H9 (cell line): ENCODE measurements at regions not wholly inside any gene's neighbourhood (a gene's known extent, or its start where the extent isn't known, plus 50 kb on each side); places are given as distances from the start of the nearest gene placed in this dataset.
A peak's percentile ranks its signal among the peaks of the same experiment; 100 is the strongest.

Experiments
- DNase-seq: peaks from one replicate; pipeline ENCODE4 v3.0.0-alpha.2; 2017
- H2AFZ ChIP-seq: one replicate; pipeline ENCODE4 v1.6.1; 2013; ENCODE audit warnings: mild to moderate bottlenecking, low read length, control low read depth, moderate library complexity
- H2AK5ac ChIP-seq: 2 replicates; pipeline ENCODE4 v1.6.1; 2013; ENCODE audit warnings: low read length, control low read depth, mixed read lengths; ENCODE audit not compliant: insufficient read length
- H2BK120ac ChIP-seq: one replicate; pipeline ENCODE4 v1.6.1; 2013; ENCODE audit warnings: low read depth, mild to moderate bottlenecking, low read length, control low read depth, inconsistent platforms; ENCODE audit not compliant: poor library complexity, severe bottlenecking
- H2BK12ac ChIP-seq: 2 replicates; pipeline ENCODE4 v1.6.1; 2013; ENCODE audit warnings: low read length, control low read depth, mixed read lengths, low read depth; ENCODE audit not compliant: insufficient read length
- H2BK15ac ChIP-seq: 2 replicates; pipeline ENCODE4 v1.6.1; 2013; ENCODE audit warnings: low read depth, low read length, control low read depth
- H2BK20ac ChIP-seq: one replicate; pipeline ENCODE4 v1.6.1; 2013; ENCODE audit warnings: low read depth, mild to moderate bottlenecking, low read length, control low read depth, inconsistent platforms; ENCODE audit not compliant: poor library complexity, severe bottlenecking
- H2BK5ac ChIP-seq: 2 replicates; pipeline ENCODE4 v1.6.1; 2013; ENCODE audit warnings: low read length, control low read depth, mixed read lengths; ENCODE audit not compliant: insufficient read length
- H3K14ac ChIP-seq: 2 replicates; pipeline ENCODE4 v1.6.1; 2013; ENCODE audit warnings: low read length, control low read depth; ENCODE audit not compliant: insufficient read depth
- H3K18ac ChIP-seq: 2 replicates; pipeline ENCODE4 v1.6.1; 2013; ENCODE audit warnings: low read depth, mild to moderate bottlenecking, mixed read lengths, low read length, control low read depth; ENCODE audit not compliant: insufficient read length
- H3K23ac ChIP-seq: 2 replicates; pipeline ENCODE4 v1.6.1; 2013; ENCODE audit warnings: low read length, control low read depth, mixed read lengths, low read depth; ENCODE audit not compliant: insufficient read length
- H3K23me2 ChIP-seq: 2 replicates; pipeline ENCODE4 v1.6.1; 2013; ENCODE audit warnings: low read depth, mild to moderate bottlenecking, mixed read lengths, low read length, control low read depth; ENCODE audit not compliant: insufficient read length, poor library complexity, severe bottlenecking
- H3K27ac ChIP-seq: 2 replicates; pipeline ENCODE4 v1.5.1; 2013; ENCODE audit warnings: low read length, control low read depth, mixed read lengths, low read depth; ENCODE audit not compliant: insufficient read length
- H3K27me3 ChIP-seq: 2 replicates; pipeline ENCODE4 v1.6.1; 2013; ENCODE audit warnings: low read length, control low read depth, inconsistent platforms; ENCODE audit not compliant: insufficient read depth
- H3K4ac ChIP-seq: 2 replicates; pipeline ENCODE4 v1.6.1; 2013; ENCODE audit warnings: low read depth, mild to moderate bottlenecking, control low read depth, inconsistent platforms, low read length, moderate library complexity
- H3K4me1 ChIP-seq: 2 replicates; pipeline ENCODE4 v1.6.1; 2013; ENCODE audit warnings: low read length, control low read depth, inconsistent platforms; ENCODE audit not compliant: insufficient read depth
- H3K4me2 ChIP-seq: 2 replicates; pipeline ENCODE4 v1.6.1; 2013; ENCODE audit warnings: low read length, control low read depth, mixed read lengths; ENCODE audit not compliant: insufficient read length, insufficient read depth
- H3K56ac ChIP-seq: 2 replicates; pipeline ENCODE4 v1.6.1; 2013; ENCODE audit warnings: low read depth, mild to moderate bottlenecking, mixed read lengths, low read length, control low read depth; ENCODE audit not compliant: insufficient read length
- H3K79me1 ChIP-seq: 2 replicates; pipeline ENCODE4 v1.6.1; 2013; ENCODE audit warnings: low read depth, mild to moderate bottlenecking, moderate library complexity, low read length, control low read depth, inconsistent platforms; ENCODE audit not compliant: insufficient read depth, poor library complexity, severe bottlenecking
- H3K79me2 ChIP-seq: 2 replicates; pipeline ENCODE4 v1.6.1; 2013; ENCODE audit warnings: low read length, control low read depth, inconsistent platforms; ENCODE audit not compliant: insufficient read depth
- H3K9ac ChIP-seq: 2 replicates; pipeline ENCODE4 v1.6.1; 2013; ENCODE audit warnings: low read length, control low read depth, mixed read lengths; ENCODE audit not compliant: insufficient read length; ENCODE audit errors: extremely low read depth
- H3K9me3 ChIP-seq: one replicate; pipeline ENCODE4 v1.6.1; 2013; ENCODE audit warnings: low read depth, low read length, inconsistent platforms; ENCODE audit not compliant: control insufficient read depth
- H3T11ph ChIP-seq: one replicate; pipeline ENCODE4 v1.6.1; 2013; ENCODE audit warnings: mild to moderate bottlenecking, low read length, control low read depth, inconsistent platforms
- H4K20me1 ChIP-seq: one replicate; pipeline ENCODE4 v1.6.1; 2013; ENCODE audit not compliant: control insufficient read depth, insufficient read length, insufficient read depth
- H4K5ac ChIP-seq: 2 replicates; pipeline ENCODE4 v1.6.1; 2013; ENCODE audit warnings: low read depth, mild to moderate bottlenecking, mixed read lengths, low read length, control low read depth; ENCODE audit not compliant: insufficient read length
- H4K8ac ChIP-seq: replicated peaks from 2 replicates; pipeline ENCODE4 v1.6.1; 2013; ENCODE audit warnings: low read length, control low read depth, mixed read lengths, low read depth; ENCODE audit not compliant: insufficient read length
- H4K91ac ChIP-seq: 2 replicates; pipeline ENCODE4 v1.6.1; 2013; ENCODE audit warnings: low read depth, mild to moderate bottlenecking, moderate library complexity, mixed read lengths, low read length, control low read depth; ENCODE audit not compliant: insufficient read length
- H3K27ac Mint-ChIP-seq, 3 experiments: 2 replicates in 2 of 3; 3 replicates in 1 of 3; pipeline ENCODE4 v1.8.0; 2020 to 2021; ENCODE audit warnings: mixed read lengths in 3 of 3, mild to moderate bottlenecking in 1 of 3, moderate library complexity in 1 of 3
- H3K27me3 Mint-ChIP-seq: 2 replicates; pipeline ENCODE4 v1.8.0; 2021; ENCODE audit warnings: low read depth, mild to moderate bottlenecking, moderate library complexity, mixed read lengths
- H3K36me3 Mint-ChIP-seq, 3 experiments: 2 replicates in 2 of 3; 3 replicates in 1 of 3; pipeline ENCODE4 v1.8.0; 2020 to 2021; ENCODE audit warnings: low read depth in 3 of 3, mixed read lengths in 3 of 3; ENCODE audit not compliant: insufficient read depth in 1 of 3
- H3K4me1 Mint-ChIP-seq, 2 experiments: 2 replicates each; pipeline ENCODE4 v1.8.0; 2020; ENCODE audit warnings: mixed read lengths in 2 of 2
- H3K4me3 Mint-ChIP-seq, 2 experiments: 2 replicates in 1 of 2; 3 replicates in 1 of 2; pipeline ENCODE4 v1.8.0; 2020 to 2021; ENCODE audit warnings: mild to moderate bottlenecking in 2 of 2, mixed read lengths in 2 of 2, moderate library complexity in 1 of 2
- H3K9me3 Mint-ChIP-seq, 2 experiments: 2 replicates in 1 of 2; 3 replicates in 1 of 2; pipeline ENCODE4 v1.8.0; 2020; ENCODE audit warnings: mild to moderate bottlenecking in 2 of 2, mixed read lengths in 2 of 2, moderate library complexity in 1 of 2
- WGBS: extraction: QIAGEN DNeasy Blood & Tissue Kit; methylation state at CpG from one replicate; pipeline ENCODE4 v1.1.7; 2013; ENCODE audit warnings: missing lambda C conversion rate, low lambda C conversion rate, mixed read lengths; ENCODE audit not compliant: insufficient read length; ENCODE audit errors: extremely low coverage; 5-methylcytosine and 5-hydroxymethylcytosine counted together
- TF ChIP-seq, protein P1 (sequence below): fragments of 200-600 bp; sonication (generic); conservative IDR thresholded peaks from 3 replicates; pipeline ENCODE4 v1.8.0; 2021; ENCODE audit warnings: antibody characterized with exemption, mild to moderate bottlenecking

DNA sequence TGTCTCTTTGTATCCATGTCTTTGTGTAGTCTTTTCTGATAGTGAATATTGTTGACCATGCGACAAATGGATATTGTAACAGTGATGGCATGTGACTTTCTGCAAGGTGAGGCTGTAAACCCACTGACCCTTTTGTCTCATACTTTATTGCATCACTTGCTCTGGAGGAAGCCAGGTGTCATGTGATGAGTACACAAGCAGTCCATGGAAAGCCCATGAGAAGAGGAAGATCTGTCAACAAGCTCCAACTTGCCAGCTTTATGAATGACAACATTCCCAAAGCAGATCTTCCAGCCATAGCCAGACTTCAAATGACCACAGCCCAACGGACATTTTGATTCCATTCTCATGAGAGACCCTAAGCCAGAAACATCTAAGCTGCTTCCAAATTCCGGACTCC is 450.1 kb upstream of the ACTBL2 start:
- Histone ChIP-seq H3K27me3 (no peaks in the 10 kb centered on the region), H3K56ac (no peak overlapping the region), H3K23me2 (no peaks in the 10 kb centered on the region), H2BK12ac (no peak overlapping the region), H2BK120ac (no peak overlapping the region), H3T11ph (no peak overlapping the region), H3K4me1 (no peaks in the 10 kb centered on the region), H3K27ac (no peak overlapping the region), H4K8ac (no peak overlapping the region), H4K91ac (no peak overlapping the region), H3K18ac (no peak overlapping the region), H2BK20ac (no peak overlapping the region), H3K23ac (no peak overlapping the region), H3K9ac (no peak overlapping the region), H3K79me2 (no peaks in the 10 kb centered on the region), H3K9me3 (no peaks in the 10 kb centered on the region), H3K4ac (no peak overlapping the region), H4K20me1 (no peaks in the 10 kb centered on the region), H2AFZ (peak overlapping the region; percentile 10), H2BK5ac (no peak overlapping the region), H2AK5ac (no peak overlapping the region), H2BK15ac (no peak overlapping the region), H4K5ac (no peak overlapping the region), H3K14ac (no peak overlapping the region), H3K79me1 (no peaks in the 10 kb centered on the region), H3K4me2 (no peak overlapping the region)
- H3K36me3 Mint-ChIP-seq = peaks cover 0 to 4% (median 0%) of the 10 kb centered on the region in 3 experiments; a peak in 3 of 7 replicates
- no peak for DNase-seq
- H3K4me1 Mint-ChIP-seq = no peaks in the 10 kb centered on the region
- TF ChIP-seq, protein P1, sequence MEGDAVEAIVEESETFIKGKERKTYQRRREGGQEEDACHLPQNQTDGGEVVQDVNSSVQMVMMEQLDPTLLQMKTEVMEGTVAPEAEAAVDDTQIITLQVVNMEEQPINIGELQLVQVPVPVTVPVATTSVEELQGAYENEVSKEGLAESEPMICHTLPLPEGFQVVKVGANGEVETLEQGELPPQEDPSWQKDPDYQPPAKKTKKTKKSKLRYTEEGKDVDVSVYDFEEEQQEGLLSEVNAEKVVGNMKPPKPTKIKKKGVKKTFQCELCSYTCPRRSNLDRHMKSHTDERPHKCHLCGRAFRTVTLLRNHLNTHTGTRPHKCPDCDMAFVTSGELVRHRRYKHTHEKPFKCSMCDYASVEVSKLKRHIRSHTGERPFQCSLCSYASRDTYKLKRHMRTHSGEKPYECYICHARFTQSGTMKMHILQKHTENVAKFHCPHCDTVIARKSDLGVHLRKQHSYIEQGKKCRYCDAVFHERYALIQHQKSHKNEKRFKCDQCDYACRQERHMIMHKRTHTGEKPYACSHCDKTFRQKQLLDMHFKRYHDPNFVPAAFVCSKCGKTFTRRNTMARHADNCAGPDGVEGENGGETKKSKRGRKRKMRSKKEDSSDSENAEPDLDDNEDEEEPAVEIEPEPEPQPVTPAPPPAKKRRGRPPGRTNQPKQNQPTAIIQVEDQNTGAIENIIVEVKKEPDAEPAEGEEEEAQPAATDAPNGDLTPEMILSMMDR = no peak
- peaks cover 5 to 6% of the 10 kb centered on the region in 2 experiments; a peak in 4 of 5 replicates for H3K9me3 Mint-ChIP-seq
- no peak overlapping the region for H3K27ac Mint-ChIP-seq
- H3K27me3 Mint-ChIP-seq = peaks cover 2% of the 10 kb centered on the region; the same call in 1 of the 2 replicates
- no CpG with 5 or more reads among the region's 3 CpGs for WGBS
- no peak overlapping the region for H3K4me3 Mint-ChIP-seq
